Spleen (tissue), 7 donors: ENCODE measurements at regions not wholly inside any gene's neighbourhood (a gene's known extent, or its start where the extent isn't known, plus 50 kb on each side); places are given as distances from the start of the nearest gene placed in this dataset.
"Not testable (repeated sequence)": the region's sequence is repeated elsewhere in the genome, so short reads cannot be mapped to it uniquely, and the experiment has no call there.

Experiments used
- CTCF ChIP-seq, 11 experiments: fragments of 200-600 bp in 7 of 11; fragments of 450-650 bp in 4 of 11; sonication (generic) in 4 of 11; IDR thresholded peaks in 8 of 11; conservative IDR thresholded peaks in 3 of 11; 1 replicate in 7 of 11; 2 replicates in 4 of 11; pipeline versions ENCODE4 v1.4.0 to v1.8.0; 2016 to 2021; ENCODE audit warnings: antibody characterized with exemption in 11 of 11, inconsistent platforms in 4 of 11, mild to moderate bottlenecking in 1 of 11
- POLR2AphosphoS5 ChIP-seq, 3 donors: sonication (generic); formaldehyde crosslinking; IDR thresholded peaks; one replicate each; pipeline ENCODE4 v1.5.1; 2017; ENCODE audit warnings: antibody characterized with exemption in 3 of 3
- donor health status: DM: no; HTN: no; CAD: no; lungs with moderate emphysema.
- donor health status: DM: no; HTN: no; CAD: no.
- donor health status: DM: no; HTN: no; CAD: no.

- not testable (repeated sequence) for TF ChIP-seq CTCF (IDR thresholded peaks at IDR 0.05 in 8 of 11, conservative IDR thresholded peaks at IDR 0.05 in 3 of 11); POLR2AphosphoS5 (IDR thresholded peaks at IDR 0.05)
These were observed 401.4 kb upstream of the MIR17HG start for GRCh38 chr13:90946125-90946524.
